Keratinocyte (primary cell): ENCODE measurements at regions not wholly inside any gene's neighbourhood (a gene's known extent, or its start where the extent isn't known, plus 50 kb on each side); places are given as distances from the start of the nearest gene placed in this dataset.

Experiments
- DNase-seq: peaks from one replicate; pipeline ENCODE4 v3.0.0-alpha.2; 2011; ENCODE audit warnings: low read depth, missing footprints, low spot score
- FAIRE-seq: peaks from 2 replicates; lab custom pipeline; 2011; peaks lifted over from hg19 to GRCh38; lab: Jason Lieb, UNC
- H2AFZ ChIP-seq: 2 replicates; pipeline ENCODE4 v1.6.0; 2012; ENCODE audit warnings: low read length, control low read depth, inconsistent platforms; ENCODE audit not compliant: control insufficient read depth
- H3K27ac ChIP-seq: 2 replicates; pipeline ENCODE4 v1.5.1; 2011; ENCODE audit warnings: low read length; ENCODE audit not compliant: control insufficient read depth, insufficient read depth
- H3K27me3 ChIP-seq: 3 replicates; pipeline ENCODE4 v1.6.0; 2011; ENCODE audit warnings: low read length; ENCODE audit not compliant: control insufficient read depth, insufficient read depth; ENCODE audit errors: extremely low read depth
- H3K36me3 ChIP-seq, 2 experiments: 2 replicates in 1 of 2; 3 replicates in 1 of 2; pipeline ENCODE4 v1.5.1; 2011; ENCODE audit warnings: low read length in 2 of 2, mild to moderate bottlenecking in 1 of 2; ENCODE audit not compliant: control insufficient read depth in 2 of 2, insufficient read depth in 2 of 2; ENCODE audit errors: extremely low read depth in 1 of 2
- H3K4me1 ChIP-seq: 3 replicates; pipeline ENCODE4 v1.5.1; 2011; ENCODE audit warnings: low read length; ENCODE audit not compliant: control insufficient read depth, insufficient read depth; ENCODE audit errors: extremely low read depth
- H3K4me2 ChIP-seq: 3 replicates; pipeline ENCODE4 v1.6.0; 2011; ENCODE audit warnings: low read depth, low read length; ENCODE audit not compliant: control insufficient read depth, insufficient read depth; ENCODE audit errors: extremely low read depth
- H3K4me3 ChIP-seq, 3 experiments: fragments of 200-600 bp in 1 of 3; sonication (generic) in 1 of 3; 2 replicates in 2 of 3; 3 replicates in 1 of 3; pipeline ENCODE4 v1.5.1; 2011 to 2016; ENCODE audit warnings: low read length in 3 of 3, mild to moderate bottlenecking in 3 of 3, control low read depth in 2 of 3, inconsistent platforms in 1 of 3, low read depth in 1 of 3, mixed read lengths in 1 of 3, mixed run types in 1 of 3, moderate library complexity in 1 of 3; ENCODE audit not compliant: control insufficient read depth in 2 of 3, insufficient read depth in 2 of 3; ENCODE audit errors: extremely low read depth in 1 of 3
- H3K79me2 ChIP-seq: 2 replicates; pipeline ENCODE4 v1.6.0; 2012; ENCODE audit warnings: low read length; ENCODE audit not compliant: control insufficient read depth, insufficient read depth
- H3K9ac ChIP-seq: 3 replicates; pipeline ENCODE4 v1.6.0; 2011; ENCODE audit warnings: low read length; ENCODE audit not compliant: control insufficient read depth, insufficient read depth; ENCODE audit errors: extremely low read depth
- H3K9me1 ChIP-seq: 3 replicates; pipeline ENCODE4 v1.6.0; 2011; ENCODE audit warnings: low read length; ENCODE audit not compliant: control insufficient read depth, insufficient read depth; ENCODE audit errors: extremely low read depth
- H3K9me3 ChIP-seq: 2 replicates; pipeline ENCODE4 v1.5.1; 2012; ENCODE audit warnings: low read depth, low read length; ENCODE audit not compliant: control insufficient read depth
- H4K20me1 ChIP-seq: 3 replicates; pipeline ENCODE4 v1.6.0; 2011; ENCODE audit warnings: low read length; ENCODE audit not compliant: control insufficient read depth, insufficient read depth; ENCODE audit errors: extremely low read depth
- EZH2 ChIP-seq: IDR thresholded peaks from one replicate; pipeline ENCODE4 v1.6.1; 2012; ENCODE audit warnings: inconsistent platforms, mild to moderate bottlenecking, low read length, moderate library complexity
- dilution Hi-C: fragments of 300-500 bp; cut with MboI; formaldehyde crosslinking; loops from one replicate; pipeline ENCODE4 v1.7.0; 2020; ENCODE audit warnings: low sequenced_read_pairs; ENCODE audit not compliant: extremely low pct_ligation_motif_present
- TF ChIP-seq, protein P1 (sequence below), 3 experiments: IDR thresholded peaks in 1 of 3; conservative IDR thresholded peaks in 1 of 3; optimal IDR thresholded peaks in 1 of 3; 2 replicates in 2 of 3; 3 replicates in 1 of 3; pipeline versions ENCODE3 to v1.5.1; 2011; ENCODE audit warnings: low read length in 3 of 3, mild to moderate bottlenecking in 3 of 3, moderate library complexity in 2 of 3, control low read depth in 1 of 3, inconsistent platforms in 1 of 3; ENCODE audit not compliant: insufficient read depth in 2 of 3; ENCODE audit errors: extremely low read depth in 1 of 3

GRCh38 chr5:17014686-17015085 is 78.6 kb upstream of the MYO10 start:
- no peaks in the 10 kb centered on the region for H3K9me3 ChIP-seq
- H3K79me2 ChIP-seq = no peaks in the 10 kb centered on the region
- H4K20me1 ChIP-seq = no peaks in the 10 kb centered on the region
- H3K9ac ChIP-seq = no peak overlapping the region
- H3K4me2 ChIP-seq = no peak overlapping the region
- H2AFZ ChIP-seq = no peak overlapping the region
- no peaks in the 10 kb centered on the region for H3K36me3 ChIP-seq
- FAIRE-seq (no peak), DNase-seq (no peak)
- H3K4me3 ChIP-seq = no peak overlapping the region
- no peaks in the 10 kb centered on the region for H3K9me1 ChIP-seq
- H3K27me3 ChIP-seq = no peaks in the 10 kb centered on the region
- TF ChIP-seq, protein P1, sequence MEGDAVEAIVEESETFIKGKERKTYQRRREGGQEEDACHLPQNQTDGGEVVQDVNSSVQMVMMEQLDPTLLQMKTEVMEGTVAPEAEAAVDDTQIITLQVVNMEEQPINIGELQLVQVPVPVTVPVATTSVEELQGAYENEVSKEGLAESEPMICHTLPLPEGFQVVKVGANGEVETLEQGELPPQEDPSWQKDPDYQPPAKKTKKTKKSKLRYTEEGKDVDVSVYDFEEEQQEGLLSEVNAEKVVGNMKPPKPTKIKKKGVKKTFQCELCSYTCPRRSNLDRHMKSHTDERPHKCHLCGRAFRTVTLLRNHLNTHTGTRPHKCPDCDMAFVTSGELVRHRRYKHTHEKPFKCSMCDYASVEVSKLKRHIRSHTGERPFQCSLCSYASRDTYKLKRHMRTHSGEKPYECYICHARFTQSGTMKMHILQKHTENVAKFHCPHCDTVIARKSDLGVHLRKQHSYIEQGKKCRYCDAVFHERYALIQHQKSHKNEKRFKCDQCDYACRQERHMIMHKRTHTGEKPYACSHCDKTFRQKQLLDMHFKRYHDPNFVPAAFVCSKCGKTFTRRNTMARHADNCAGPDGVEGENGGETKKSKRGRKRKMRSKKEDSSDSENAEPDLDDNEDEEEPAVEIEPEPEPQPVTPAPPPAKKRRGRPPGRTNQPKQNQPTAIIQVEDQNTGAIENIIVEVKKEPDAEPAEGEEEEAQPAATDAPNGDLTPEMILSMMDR (optimal IDR thresholded peaks at IDR 0.05 in 1 of 3, IDR thresholded peaks at IDR 0.05 in 1 of 3, conservative IDR thresholded peaks at IDR 0.05 in 1 of 3; ENCODE audit: extremely low read depth in 1 of 3, insufficient read depth in 2 of 3, low read length in 3 of 3) = no peak
- no peak for TF ChIP-seq EZH2
- H3K27ac ChIP-seq = no peak overlapping the region
- peaks cover 18% of the 10 kb centered on the region for H3K4me1 ChIP-seq
- dilution Hi-C loops = no loop called here

GRCh38 chr5:17018871-17019270 is 82.8 kb upstream of the MYO10 start:
- no peak for FAIRE-seq
- H3K4me2 ChIP-seq = peak overlapping the region; percentile 17
- no peak for TF ChIP-seq EZH2
- TF ChIP-seq, protein P1 (optimal IDR thresholded peaks at IDR 0.05 in 1 of 3, IDR thresholded peaks at IDR 0.05 in 1 of 3, conservative IDR thresholded peaks at IDR 0.05 in 1 of 3; ENCODE audit: extremely low read depth in 1 of 3, insufficient read depth in 2 of 3, low read length in 3 of 3) = no peak
- H3K4me3 ChIP-seq = no peak overlapping the region
- H3K27me3 ChIP-seq = no peaks in the 10 kb centered on the region
- dilution Hi-C loops = no loop called here
- H3K79me2 ChIP-seq = no peaks in the 10 kb centered on the region
- DNase-seq = no peak
- no peaks in the 10 kb centered on the region for H3K9me1 ChIP-seq
- H2AFZ ChIP-seq = no peak overlapping the region
- peaks cover 10% of the 10 kb centered on the region for H3K4me1 ChIP-seq
- H3K27ac ChIP-seq = no peak overlapping the region
- no peaks in the 10 kb centered on the region for H3K36me3 ChIP-seq
- H3K9me3 ChIP-seq = no peaks in the 10 kb centered on the region
- no peaks in the 10 kb centered on the region for H4K20me1 ChIP-seq
- no peak overlapping the region for H3K9ac ChIP-seq
